C4-2B (cell line): ENCODE measurements at regions not wholly inside any gene's neighbourhood (a gene's known extent, or its start where the extent isn't known, plus 50 kb on each side); places are given as distances from the start of the nearest gene placed in this dataset.

Experiments used
- CTCF ChIP-seq: fragments of 450-650 bp; conservative IDR thresholded peaks from 2 replicates; pipeline ENCODE4 v1.5.1; 2017; ENCODE audit warnings: mild to moderate bottlenecking
- ZFX ChIP-seq: fragments of 450-650 bp; IDR thresholded peaks from 2 replicates; pipeline ENCODE4 v1.6.1; 2017

- TF ChIP-seq CTCF: no peak
- TF ChIP-seq ZFX: no peak
Measured at GRCh38 chr7:81492910-81493309, 276.9 kb downstream of the HGF start.
